H1 (cell line): ENCODE measurements at regions not wholly inside any gene's neighbourhood (a gene's known extent, or its start where the extent isn't known, plus 50 kb on each side); places are given as distances from the start of the nearest gene placed in this dataset.

Experiments
- CBX8 ChIP-seq: fragments of 300-800, 300-1000 bp; sonication (generic); IDR thresholded peaks from 2 replicates; pipeline ENCODE4 v1.7.1; 2016; ENCODE audit warnings: low read depth, low read length, borderline replicate concordance
- CTCF ChIP-seq, 3 experiments: IDR thresholded peaks; 1 replicate in 2 of 3; 2 replicates in 1 of 3; pipeline versions ENCODE4 v1.5.1 to v1.6.1; 2011; ENCODE audit warnings: low read length in 3 of 3, mild to moderate bottlenecking in 3 of 3, inconsistent platforms in 2 of 3, low read depth in 1 of 3, moderate library complexity in 1 of 3; ENCODE audit not compliant: insufficient read depth in 1 of 3; ENCODE audit errors: control extremely low read depth in 1 of 3
- E2F6 ChIP-seq: IDR thresholded peaks from 2 replicates; pipeline ENCODE4 v1.6.1; 2012; ENCODE audit warnings: inconsistent platforms
- SAP30 ChIP-seq: fragments of 300-600 bp; sonication (generic); IDR thresholded peaks from 2 replicates; pipeline ENCODE4 v1.7.1; 2012; ENCODE audit warnings: low read length, moderate library complexity, mild to moderate bottlenecking, inconsistent platforms; ENCODE audit not compliant: insufficient read depth, insufficient replicate concordance
- SP4 ChIP-seq: IDR thresholded peaks from 2 replicates; pipeline ENCODE4 v1.6.1; 2012; ENCODE audit warnings: low read length, inconsistent platforms
- SUZ12 ChIP-seq: fragments of 200-600 bp; sonication (generic); IDR thresholded peaks from 2 replicates; pipeline ENCODE4 v1.6.1; 2012; ENCODE audit warnings: mild to moderate bottlenecking, inconsistent platforms, low read length, moderate library complexity, mixed read lengths

- TF ChIP-seq SAP30: no peak
- TF ChIP-seq CBX8: no peak
- no peak for TF ChIP-seq SP4
- TF ChIP-seq E2F6: no peak
- TF ChIP-seq CTCF (IDR thresholded peaks at IDR 0.05; ENCODE audit: control extremely low read depth in 1 of 3, insufficient read depth in 1 of 3, low read depth in 1 of 3, low read length in 3 of 3): no peak
- TF ChIP-seq SUZ12: no peak
Observed at GRCh38 chr11:26835611-26836010, 113.8 kb upstream of the SLC5A12 start (continued).
